ENCODE measurements at regions not wholly inside any gene's neighbourhood (a gene's known extent, or its start where the extent isn't known, plus 50 kb on each side); places are given as distances from the start of the nearest gene placed in this dataset.
"Not testable (repeated sequence)": the region's sequence is repeated elsewhere in the genome, so short reads cannot be mapped to it uniquely, and the experiment has no call there.

DNA sequence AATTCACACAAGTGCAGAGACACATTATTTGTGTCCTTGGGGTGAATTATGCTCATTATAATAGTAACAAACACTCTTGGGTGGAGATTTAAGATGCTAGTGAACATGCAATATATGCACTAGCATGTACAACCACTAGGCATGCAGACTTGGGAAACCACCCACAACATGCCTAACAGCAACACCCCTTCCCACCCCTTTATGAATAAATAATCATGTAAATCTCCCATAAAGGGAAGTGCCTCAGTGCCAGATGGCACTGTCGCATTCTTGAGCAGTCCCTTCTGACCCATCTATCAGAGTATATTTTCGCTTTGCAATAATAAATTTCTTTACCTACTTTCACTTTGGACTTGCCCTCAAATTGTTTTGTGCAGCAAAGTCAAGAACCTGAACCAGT lies 1362.2 kb downstream of the OLFM4 start:
- no peak overlapping the region for H3K4me3 ChIP-seq (ENCODE audit: extremely low read depth, insufficient read depth, low read length, poor library complexity, severe bottlenecking)
- WGBS, 2 experiments (ENCODE audit: insufficient coverage in 2 of 2): 100% methylated on average over 2 of the region's 2 CpGs
- H3K36me3 ChIP-seq (ENCODE audit: control insufficient read depth, insufficient read depth, low read length): no peaks in the 10 kb centered on the region
- no peaks in the 10 kb centered on the region for H3K4me1 ChIP-seq (ENCODE audit: control insufficient read depth, insufficient read depth, low read length, poor library complexity, severe bottlenecking)
- no peak overlapping the region for H3K27ac ChIP-seq (ENCODE audit: low read depth, low read length, severe bottlenecking)
- H3K9me3 ChIP-seq (ENCODE audit: control insufficient read depth, low read length): no peaks in the 10 kb centered on the region

DNA sequence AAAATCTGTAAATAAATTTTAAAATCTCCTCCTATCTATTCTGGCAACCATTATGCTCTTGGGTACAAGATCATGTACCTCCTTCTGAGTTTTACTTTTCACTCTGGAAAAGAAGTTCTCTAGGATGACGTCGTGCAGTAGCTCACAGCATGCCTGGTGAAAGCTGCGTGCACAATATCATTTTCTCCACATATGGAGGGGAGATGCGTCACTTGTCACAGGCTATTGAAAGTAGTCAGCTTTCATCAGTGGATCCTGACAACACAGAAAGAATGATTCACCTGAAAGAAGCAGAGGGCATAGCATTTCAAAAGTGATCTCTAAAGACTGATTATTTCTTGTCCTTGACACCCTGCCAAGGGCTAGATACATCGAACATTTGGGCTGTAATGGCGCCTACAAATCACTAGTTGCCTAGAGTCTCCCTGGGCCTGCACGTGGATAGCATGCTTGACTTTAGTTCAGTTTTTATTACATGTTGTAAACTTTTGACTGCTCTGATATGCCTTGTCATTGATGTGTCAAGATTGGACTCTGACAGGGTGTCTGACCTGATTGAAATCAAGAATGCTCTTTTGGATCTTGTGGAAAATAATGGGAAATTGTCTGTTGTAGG lies 1365.6 kb downstream of the OLFM4 start:
- no peak overlapping the region for H3K4me3 ChIP-seq (ENCODE audit: extremely low read depth, insufficient read depth, low read length, poor library complexity, severe bottlenecking)
- no peaks in the 10 kb centered on the region for H3K36me3 ChIP-seq (ENCODE audit: control insufficient read depth, insufficient read depth, low read length)
- H3K4me1 ChIP-seq (ENCODE audit: control insufficient read depth, insufficient read depth, low read length, poor library complexity, severe bottlenecking): no peaks in the 10 kb centered on the region
- WGBS, 2 experiments (ENCODE audit: insufficient coverage in 2 of 2): 90 to 100% methylated on average over 2 of the region's 7 CpGs
- H3K27ac ChIP-seq (ENCODE audit: low read depth, low read length, severe bottlenecking): no peak overlapping the region
- H3K9me3 ChIP-seq (ENCODE audit: control insufficient read depth, low read length): no peaks in the 10 kb centered on the region

DNA sequence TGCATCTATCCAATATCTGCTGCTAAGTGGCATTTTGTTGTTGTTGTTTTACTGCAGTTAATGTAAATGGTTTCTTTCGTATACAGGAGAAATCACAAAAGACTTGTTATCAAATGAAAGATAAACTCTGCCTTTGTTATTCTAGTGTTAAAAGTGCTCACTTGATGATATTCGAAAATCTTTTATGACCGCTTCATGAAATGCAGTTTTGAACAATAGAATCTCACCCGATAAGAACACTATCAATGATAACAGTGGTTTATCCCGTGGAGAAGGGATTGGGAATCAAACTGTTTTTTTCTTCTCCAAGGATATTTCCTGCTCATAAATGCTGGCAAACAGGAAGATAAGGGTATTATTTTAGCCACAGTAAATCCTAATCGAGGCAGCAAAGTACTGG lies 1366.3 kb downstream of the OLFM4 start:
- no peak overlapping the region for H3K27ac ChIP-seq (ENCODE audit: low read depth, low read length, severe bottlenecking)
- no peaks in the 10 kb centered on the region for H3K36me3 ChIP-seq (ENCODE audit: control insufficient read depth, insufficient read depth, low read length)
- H3K9me3 ChIP-seq (ENCODE audit: control insufficient read depth, low read length): no peaks in the 10 kb centered on the region
- WGBS, 2 experiments (ENCODE audit: insufficient coverage in 2 of 2): 84 to 92% methylated on average over 4 to 5 of the region's 6 CpGs
- no peaks in the 10 kb centered on the region for H3K4me1 ChIP-seq (ENCODE audit: control insufficient read depth, insufficient read depth, low read length, poor library complexity, severe bottlenecking)
- no peak overlapping the region for H3K4me3 ChIP-seq (ENCODE audit: extremely low read depth, insufficient read depth, low read length, poor library complexity, severe bottlenecking)

DNA sequence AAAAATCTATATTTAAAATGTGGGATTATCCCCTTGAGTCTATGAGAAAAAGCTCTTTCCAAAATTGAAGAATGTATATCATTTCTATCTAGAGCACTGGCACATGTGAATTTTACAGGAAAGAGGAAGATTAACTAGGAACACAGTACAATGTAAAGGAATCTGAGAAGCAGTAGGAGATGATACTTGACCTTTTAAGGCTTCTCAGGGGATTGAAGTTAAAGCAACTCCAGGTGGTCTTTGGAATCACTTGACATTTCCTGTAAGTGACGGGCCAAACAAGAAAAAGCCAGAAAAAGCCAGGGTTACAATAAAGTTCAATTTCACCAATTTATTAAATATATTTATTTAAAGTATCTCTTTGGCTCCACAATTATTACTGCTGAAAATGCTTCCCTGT lies 1373.9 kb downstream of the OLFM4 start:
- Histone ChIP-seq H3K4me1 (ENCODE audit: control insufficient read depth, insufficient read depth, low read length, poor library complexity, severe bottlenecking) (no peaks in the 10 kb centered on the region), H3K9me3 (ENCODE audit: control insufficient read depth, low read length) (no peaks in the 10 kb centered on the region), H3K4me3 (ENCODE audit: extremely low read depth, insufficient read depth, low read length, poor library complexity, severe bottlenecking) (no peak overlapping the region), H3K36me3 (ENCODE audit: control insufficient read depth, insufficient read depth, low read length) (no peaks in the 10 kb centered on the region), H3K27ac (ENCODE audit: low read depth, low read length, severe bottlenecking) (no peak overlapping the region)
- no CpG with 5 or more reads among the region's 1 CpG for WGBS, 2 experiments (ENCODE audit: insufficient coverage in 2 of 2)

DNA sequence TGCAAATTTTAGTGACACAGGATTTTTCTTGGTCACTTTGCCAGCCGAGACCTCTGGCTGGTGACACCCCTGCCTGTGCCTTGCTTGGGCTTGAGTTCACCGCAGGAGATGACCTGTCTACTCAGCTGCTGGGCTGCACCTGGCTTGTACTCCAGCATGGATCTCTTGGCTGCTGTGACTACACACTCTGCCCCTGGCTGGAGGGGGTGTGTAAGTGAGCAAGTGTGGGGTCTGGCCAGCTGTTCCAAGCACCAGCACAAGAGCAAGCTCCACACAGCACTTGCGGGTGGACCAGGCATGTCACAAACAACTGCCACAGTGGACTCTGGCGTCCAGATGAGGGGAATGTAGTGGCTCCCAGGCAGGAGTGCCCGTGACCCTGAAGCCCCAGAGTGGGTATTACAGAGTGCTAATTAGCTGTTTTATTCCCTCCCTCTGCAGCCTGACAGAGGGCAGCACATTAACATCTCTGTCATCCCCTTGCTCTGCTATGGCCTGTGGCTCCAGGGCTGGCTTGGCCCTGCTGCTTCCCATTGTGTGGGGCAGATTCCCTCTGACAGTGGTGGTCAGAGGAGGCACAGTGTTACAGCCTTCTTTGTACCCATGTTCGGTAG lies 1387.2 kb downstream of the OLFM4 start:
- H3K4me3 ChIP-seq (ENCODE audit: extremely low read depth, insufficient read depth, low read length, poor library complexity, severe bottlenecking): no peak overlapping the region
- no peak overlapping the region for H3K27ac ChIP-seq (ENCODE audit: low read depth, low read length, severe bottlenecking)
- H3K4me1 ChIP-seq (ENCODE audit: control insufficient read depth, insufficient read depth, low read length, poor library complexity, severe bottlenecking): no peaks in the 10 kb centered on the region
- H3K36me3 ChIP-seq (ENCODE audit: control insufficient read depth, insufficient read depth, low read length): no peaks in the 10 kb centered on the region
- H3K9me3 ChIP-seq (ENCODE audit: control insufficient read depth, low read length): no peaks in the 10 kb centered on the region
- 85 to 95% methylated on average over 4 to 6 of the region's 6 CpGs for WGBS, 2 experiments (ENCODE audit: insufficient coverage in 2 of 2)

DNA sequence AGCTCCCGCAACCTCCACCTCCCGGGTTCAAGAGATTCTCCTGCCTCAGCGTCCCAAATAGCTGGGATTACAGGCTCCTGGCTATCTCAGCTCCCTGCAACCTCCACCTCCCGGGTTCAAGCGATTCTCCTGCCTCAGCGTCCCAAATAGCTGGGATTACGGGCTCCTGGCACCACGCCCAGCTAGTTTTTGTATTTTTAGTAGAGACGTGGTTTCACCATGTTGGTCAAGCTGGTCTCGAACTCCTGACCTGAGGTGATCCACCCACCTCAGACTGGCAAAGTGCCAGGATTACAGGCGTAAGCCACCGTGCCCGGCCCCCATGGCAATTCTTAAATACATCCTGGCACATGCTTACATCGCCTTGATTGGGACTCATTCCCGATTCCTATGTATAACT lies 1394.3 kb downstream of the OLFM4 start:
- H3K36me3 ChIP-seq (ENCODE audit: control insufficient read depth, insufficient read depth, low read length); H3K4me3 ChIP-seq (ENCODE audit: extremely low read depth, insufficient read depth, low read length, poor library complexity, severe bottlenecking); H3K27ac ChIP-seq (ENCODE audit: low read depth, low read length, severe bottlenecking); H3K4me1 ChIP-seq (ENCODE audit: control insufficient read depth, insufficient read depth, low read length, poor library complexity, severe bottlenecking); H3K9me3 ChIP-seq (ENCODE audit: control insufficient read depth, low read length): not testable (repeated sequence)
- WGBS, 2 experiments (ENCODE audit: insufficient coverage in 2 of 2): 85 to 90% methylated on average over 12 to 13 of the region's 15 CpGs

DNA sequence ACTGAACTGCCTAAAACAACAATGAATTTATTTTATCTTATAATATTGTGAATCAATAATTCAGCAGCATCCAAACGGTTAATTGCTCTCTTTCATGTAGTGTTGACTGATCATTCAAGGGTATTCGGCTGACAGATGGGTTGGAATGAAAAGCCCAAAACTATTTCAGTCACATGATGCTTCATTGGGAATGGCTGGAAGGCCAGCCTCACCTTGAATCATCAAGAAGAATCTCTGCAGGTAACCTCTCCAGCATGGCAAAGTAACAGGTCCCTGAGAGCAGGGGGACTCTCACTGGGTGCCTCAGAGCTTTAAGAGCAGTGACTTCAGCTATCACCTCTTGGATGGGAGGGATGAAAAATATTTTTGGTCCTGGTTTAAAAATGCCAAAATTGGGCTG lies 1395.7 kb downstream of the OLFM4 start:
- 83% methylated on average over 2 of the region's 2 CpGs; no CpG with 5 or more reads in 1 of the 2 experiments for WGBS, 2 experiments (ENCODE audit: insufficient coverage in 2 of 2)
- Histone ChIP-seq H3K4me1 (ENCODE audit: control insufficient read depth, insufficient read depth, low read length, poor library complexity, severe bottlenecking) (no peaks in the 10 kb centered on the region), H3K36me3 (ENCODE audit: control insufficient read depth, insufficient read depth, low read length) (no peaks in the 10 kb centered on the region), H3K9me3 (ENCODE audit: control insufficient read depth, low read length) (no peaks in the 10 kb centered on the region), H3K4me3 (ENCODE audit: extremely low read depth, insufficient read depth, low read length, poor library complexity, severe bottlenecking) (no peak overlapping the region), H3K27ac (ENCODE audit: low read depth, low read length, severe bottlenecking) (no peak overlapping the region)

DNA sequence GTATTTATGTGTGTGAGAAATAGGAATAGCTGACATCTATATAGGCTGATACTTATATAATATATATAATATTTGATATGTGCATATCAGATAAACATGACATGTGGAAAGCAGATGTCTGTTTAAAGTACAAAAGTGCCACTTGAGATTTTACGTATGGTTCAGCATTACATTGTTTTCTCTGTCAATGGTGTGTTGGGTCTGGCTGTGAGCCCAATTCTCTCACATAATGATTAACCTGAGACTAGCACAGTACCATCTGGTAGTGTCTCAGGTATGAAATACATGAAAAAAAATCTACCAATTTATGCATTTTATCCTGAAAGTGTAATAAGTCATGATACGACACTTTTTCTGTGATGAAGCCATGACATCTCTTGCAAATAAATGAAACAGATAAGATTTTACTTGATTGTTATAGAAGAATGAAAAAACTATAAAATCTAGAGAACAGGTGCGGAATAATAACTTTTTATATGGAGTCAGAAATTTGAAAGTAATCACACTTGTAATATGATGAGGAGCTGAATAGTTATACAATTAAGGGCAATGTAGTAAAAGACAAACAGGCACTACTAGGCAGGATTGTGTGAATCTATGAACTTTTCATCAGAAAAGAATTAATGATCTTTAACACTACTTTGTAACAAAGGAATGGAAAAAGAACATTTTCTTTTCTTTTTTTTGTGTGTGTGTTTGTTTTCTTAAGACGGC lies 1405.0 kb downstream of the OLFM4 start:
- WGBS, 2 experiments (ENCODE audit: insufficient coverage in 2 of 2): no CpG with 5 or more reads among the region's 4 CpGs
- Histone ChIP-seq H3K4me1 (ENCODE audit: control insufficient read depth, insufficient read depth, low read length, poor library complexity, severe bottlenecking) (no peaks in the 10 kb centered on the region), H3K9me3 (ENCODE audit: control insufficient read depth, low read length) (no peaks in the 10 kb centered on the region), H3K4me3 (ENCODE audit: extremely low read depth, insufficient read depth, low read length, poor library complexity, severe bottlenecking) (no peak overlapping the region), H3K36me3 (ENCODE audit: control insufficient read depth, insufficient read depth, low read length) (no peaks in the 10 kb centered on the region), H3K27ac (ENCODE audit: low read depth, low read length, severe bottlenecking) (no peak overlapping the region)

DNA sequence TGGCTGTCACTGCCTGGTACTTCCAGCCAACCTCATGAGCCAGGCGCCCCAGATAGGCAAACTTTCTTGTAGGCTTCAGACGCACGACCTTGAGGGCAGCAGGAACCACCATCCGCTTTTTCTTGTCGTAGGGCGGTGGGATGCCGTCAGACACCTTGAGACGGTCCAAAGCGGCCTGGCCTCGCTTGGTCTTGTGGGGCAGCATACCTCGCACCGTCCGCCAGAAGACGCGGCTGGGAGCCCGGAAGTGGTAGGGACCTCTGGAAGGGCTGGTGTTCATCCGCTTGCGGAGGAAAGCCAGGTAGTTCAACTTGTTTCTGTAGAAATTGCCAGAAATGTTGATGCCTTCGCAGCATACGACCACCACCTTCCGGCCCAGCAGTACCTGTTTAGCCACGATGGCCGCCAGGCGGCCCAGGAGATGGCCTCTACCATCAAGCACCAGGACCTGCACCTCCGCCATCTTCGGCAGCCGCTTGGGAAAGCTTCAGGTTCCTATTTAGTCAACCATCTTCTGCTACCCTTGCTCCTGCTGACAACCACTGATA lies 1412.3 kb downstream of the OLFM4 start:
- not testable (repeated sequence) for H3K27ac ChIP-seq (ENCODE audit: low read depth, low read length, severe bottlenecking); H3K9me3 ChIP-seq (ENCODE audit: control insufficient read depth, low read length); H3K4me3 ChIP-seq (ENCODE audit: extremely low read depth, insufficient read depth, low read length, poor library complexity, severe bottlenecking); H3K36me3 ChIP-seq (ENCODE audit: control insufficient read depth, insufficient read depth, low read length); H3K4me1 ChIP-seq (ENCODE audit: control insufficient read depth, insufficient read depth, low read length, poor library complexity, severe bottlenecking)
- 97% methylated on average over 17 to 25 of the region's 27 CpGs for WGBS, 2 experiments (ENCODE audit: insufficient coverage in 2 of 2)

DNA sequence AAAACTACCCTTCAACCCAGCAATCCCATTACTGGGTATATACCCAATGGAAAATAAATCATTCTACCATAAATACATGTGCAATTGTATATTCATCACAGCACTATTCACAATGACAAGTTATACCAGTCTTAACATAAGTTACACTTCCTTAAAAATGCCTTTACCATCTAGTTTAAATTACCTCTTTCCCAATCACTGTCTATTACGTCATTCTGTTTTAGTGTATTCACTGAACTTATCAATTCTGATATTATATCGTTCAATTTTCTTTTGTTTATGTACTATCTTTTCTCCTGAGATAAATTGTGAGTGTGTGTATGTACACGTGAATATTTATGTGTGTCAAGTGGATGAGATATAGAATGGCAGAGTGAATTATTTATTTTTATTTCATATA lies 1416.8 kb downstream of the OLFM4 start:
- Histone ChIP-seq H3K4me3 (ENCODE audit: extremely low read depth, insufficient read depth, low read length, poor library complexity, severe bottlenecking) (no peak overlapping the region), H3K27ac (ENCODE audit: low read depth, low read length, severe bottlenecking) (no peak overlapping the region), H3K9me3 (ENCODE audit: control insufficient read depth, low read length) (no peaks in the 10 kb centered on the region), H3K4me1 (ENCODE audit: control insufficient read depth, insufficient read depth, low read length, poor library complexity, severe bottlenecking) (no peaks in the 10 kb centered on the region), H3K36me3 (ENCODE audit: control insufficient read depth, insufficient read depth, low read length) (no peaks in the 10 kb centered on the region)
- WGBS, 2 experiments (ENCODE audit: insufficient coverage in 2 of 2): 100% methylated on average over 1 of the region's 3 CpGs; no CpG with 5 or more reads in 1 of the 2 experiments

DNA sequence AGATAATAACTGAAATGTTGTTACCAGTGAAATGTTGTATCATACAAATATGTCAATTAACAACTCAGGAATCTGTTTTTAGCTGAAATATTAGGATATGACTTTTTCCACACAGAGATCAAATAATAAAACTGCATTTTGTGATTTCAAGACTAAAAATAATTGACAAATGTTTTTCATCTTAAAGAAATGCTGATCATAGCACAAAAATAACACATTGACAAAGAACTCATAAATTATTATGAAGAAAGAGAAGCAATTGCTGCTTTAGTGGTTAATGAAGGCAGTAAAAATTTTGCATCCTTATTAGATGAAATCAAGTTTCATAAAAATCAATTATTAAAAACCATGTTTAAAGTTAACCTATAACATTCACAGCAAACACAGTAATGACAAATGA lies 1417.3 kb downstream of the OLFM4 start:
- H3K4me1 ChIP-seq (ENCODE audit: control insufficient read depth, insufficient read depth, low read length, poor library complexity, severe bottlenecking): no peaks in the 10 kb centered on the region
- H3K27ac ChIP-seq (ENCODE audit: low read depth, low read length, severe bottlenecking): no peak overlapping the region

More for the DNA sequence above, 1417.3 kb downstream of the OLFM4 start:
- Histone ChIP-seq H3K4me3 (ENCODE audit: extremely low read depth, insufficient read depth, low read length, poor library complexity, severe bottlenecking) (no peak overlapping the region), H3K9me3 (ENCODE audit: control insufficient read depth, low read length) (no peaks in the 10 kb centered on the region), H3K36me3 (ENCODE audit: control insufficient read depth, insufficient read depth, low read length) (no peaks in the 10 kb centered on the region)

Data from mesodermal cell (in vitro differentiated cells).